Endometrium (tissue), 2 donors: ENCODE measurements at regions not wholly inside any gene's neighbourhood (a gene's known extent, or its start where the extent isn't known, plus 50 kb on each side); places are given as distances from the start of the nearest gene placed in this dataset.
"Not testable (repeated sequence)": the region's sequence is repeated elsewhere in the genome, so short reads cannot be mapped to it uniquely, and the experiment has no call there.

Experiments used
- FAIRE-seq: peaks from 2 replicates; lab custom pipeline; 2012; peaks lifted over from hg19 to GRCh38; lab: Jason Lieb, UNC
- donor health status: control.
- donor health status: control.

DNA sequence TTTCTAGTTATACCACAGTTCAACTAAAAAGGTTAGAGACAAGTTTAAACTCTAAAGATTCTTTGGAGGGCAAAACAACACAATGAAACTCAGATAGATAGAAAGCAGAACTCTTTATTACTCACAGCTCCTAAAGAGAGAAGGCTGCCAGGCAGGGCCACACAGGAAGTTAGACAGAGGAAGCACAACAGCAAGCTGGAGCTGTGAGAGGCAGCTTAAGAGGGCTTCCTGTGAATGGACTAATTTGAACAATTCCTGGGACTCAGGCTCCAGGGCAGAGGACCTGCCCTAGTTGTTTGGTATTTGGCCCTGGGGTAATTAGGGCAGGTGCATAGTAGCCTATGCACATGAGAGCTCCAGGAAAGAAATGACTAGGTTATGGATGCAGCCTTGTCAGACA, 803.6 kb downstream of the DIAPH3 start:
- FAIRE-seq: no peak

DNA sequence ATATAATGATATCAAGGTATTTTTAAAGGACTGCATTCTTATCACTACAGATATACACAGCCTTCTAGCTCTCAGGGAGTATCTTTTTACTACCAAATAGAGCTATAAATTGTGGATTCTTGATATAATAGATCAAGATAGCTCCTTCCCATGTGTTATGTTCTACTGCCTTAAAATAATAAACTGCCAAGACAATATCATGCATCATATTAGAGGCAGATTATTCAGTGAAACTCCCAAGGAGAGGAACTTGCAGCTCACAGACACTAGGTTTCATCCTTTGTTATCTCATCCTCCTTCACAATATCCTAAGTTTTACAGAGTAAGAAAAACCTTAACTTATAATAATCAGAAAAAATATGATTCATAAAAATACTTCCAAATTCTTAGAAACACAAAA, 802.8 kb downstream of the DIAPH3 start:
- FAIRE-seq: no peak

DNA sequence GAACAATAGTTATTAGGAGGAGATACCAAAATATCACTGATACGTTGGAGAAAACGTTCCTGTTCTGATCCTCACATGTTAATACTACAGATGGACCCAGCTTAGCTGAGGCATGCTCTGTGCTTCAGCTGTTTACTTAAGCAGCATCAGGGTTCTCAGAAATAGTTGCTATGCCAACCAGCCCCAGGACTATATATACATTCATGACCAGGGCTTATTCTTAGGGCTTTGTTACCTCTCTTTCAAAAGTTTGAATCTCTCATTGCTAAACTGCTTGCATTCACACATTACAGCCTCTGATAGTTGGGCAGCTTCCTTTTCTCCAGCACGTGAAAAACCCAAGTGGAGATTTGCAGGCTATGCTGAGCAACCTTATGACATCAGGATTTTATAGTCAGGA, 800.4 kb downstream of the DIAPH3 start:
- no peak for FAIRE-seq

DNA sequence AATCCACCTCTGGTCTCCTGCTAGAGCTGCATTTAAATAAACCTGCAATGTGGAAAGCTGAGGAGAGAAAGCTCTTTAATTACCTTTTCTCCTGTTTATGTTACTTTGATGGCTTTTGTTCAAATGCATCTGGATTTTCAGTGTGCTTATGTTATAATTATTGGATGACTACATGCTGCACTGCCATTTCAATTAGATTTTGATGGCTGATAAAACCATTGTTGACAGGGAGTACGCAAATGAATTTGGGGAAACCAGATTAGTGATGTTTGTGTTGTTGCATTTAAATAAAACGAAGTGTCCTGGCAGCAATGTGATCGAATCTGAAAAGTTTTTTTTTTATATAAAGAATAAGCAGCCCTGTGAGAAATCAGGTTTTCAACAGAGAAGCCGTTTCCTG, 799.8 kb downstream of the DIAPH3 start:
- FAIRE-seq: no peak

DNA sequence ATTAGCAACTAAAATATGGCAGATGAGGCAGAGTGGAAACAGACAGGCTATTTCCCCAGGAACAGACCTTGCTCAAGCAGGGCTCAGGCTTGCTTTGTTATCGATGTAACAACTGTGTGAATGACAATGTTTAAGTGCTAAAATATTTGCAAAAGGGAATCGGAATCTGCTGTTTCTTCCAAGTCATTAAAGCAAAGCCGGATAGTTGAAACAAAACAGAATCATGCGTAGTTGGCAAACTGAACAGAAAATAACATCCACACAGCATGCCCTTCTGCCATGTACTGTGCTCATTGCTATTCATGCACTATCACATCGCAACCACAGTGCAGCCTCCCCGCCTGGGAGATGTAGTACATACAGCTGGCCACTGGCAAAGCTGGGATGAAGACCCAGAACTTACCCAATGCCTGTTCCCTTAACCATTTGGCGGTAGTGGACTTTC, 799.1 kb downstream of the DIAPH3 start:
- FAIRE-seq: no peak

DNA sequence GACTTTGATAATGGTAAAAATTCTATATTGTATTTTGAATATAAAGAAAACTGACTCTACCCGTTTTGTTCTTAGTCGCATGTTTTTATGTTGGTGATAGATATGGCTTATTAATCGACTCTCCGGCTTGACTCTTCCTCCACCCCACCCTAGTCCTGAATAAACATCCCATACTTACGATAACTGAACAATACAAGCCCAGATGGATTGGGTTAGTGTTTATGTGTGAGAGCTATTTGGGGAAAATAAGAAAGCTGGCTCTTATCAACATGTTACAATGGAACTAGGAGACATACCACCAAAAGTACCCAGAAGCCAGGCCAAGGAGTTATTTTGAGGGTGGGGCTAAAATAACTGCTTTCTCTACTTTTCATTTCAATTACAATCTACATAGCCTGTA, 796.3 kb downstream of the DIAPH3 start:
- FAIRE-seq: no peak

DNA sequence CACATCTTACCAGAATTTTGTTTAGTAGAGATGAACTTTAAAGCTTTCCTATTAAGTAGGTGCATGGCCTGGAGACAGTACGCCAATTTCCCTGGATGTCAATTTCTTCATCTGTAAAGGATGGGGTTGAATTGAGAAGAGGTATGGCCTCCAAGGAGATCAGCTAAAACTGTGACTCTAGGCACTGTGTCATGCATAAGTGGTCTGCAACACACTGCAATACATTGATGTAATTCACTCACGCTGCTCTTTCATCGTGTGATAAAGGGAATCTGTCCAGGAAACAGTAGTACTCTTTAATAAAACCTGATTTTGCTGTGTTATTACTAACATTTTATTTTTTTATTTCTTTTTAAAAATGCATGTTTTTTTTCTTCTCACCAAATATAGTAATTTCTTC, 795.8 kb downstream of the DIAPH3 start:
- FAIRE-seq: no peak

DNA sequence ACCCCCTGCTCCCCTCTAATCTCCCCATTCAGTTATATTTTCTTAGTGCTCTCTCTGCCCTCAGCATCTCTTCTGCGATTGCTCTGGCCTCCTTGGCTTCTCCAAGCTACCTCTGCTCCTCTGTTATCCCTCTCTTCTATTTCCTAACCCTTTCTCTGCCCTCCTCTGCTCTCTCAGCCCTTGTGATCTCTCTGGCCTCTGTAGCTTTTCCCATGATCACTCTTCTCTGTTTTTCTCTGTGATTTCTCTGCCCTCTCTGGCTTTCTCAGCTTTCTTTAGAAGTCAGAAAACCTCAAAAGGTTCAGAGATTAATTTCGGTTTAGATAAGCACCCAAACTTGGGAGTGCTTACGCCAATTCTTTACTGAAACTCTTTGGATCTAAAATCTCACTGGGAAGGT, 795.0 kb downstream of the DIAPH3 start:
- FAIRE-seq: no peak

DNA sequence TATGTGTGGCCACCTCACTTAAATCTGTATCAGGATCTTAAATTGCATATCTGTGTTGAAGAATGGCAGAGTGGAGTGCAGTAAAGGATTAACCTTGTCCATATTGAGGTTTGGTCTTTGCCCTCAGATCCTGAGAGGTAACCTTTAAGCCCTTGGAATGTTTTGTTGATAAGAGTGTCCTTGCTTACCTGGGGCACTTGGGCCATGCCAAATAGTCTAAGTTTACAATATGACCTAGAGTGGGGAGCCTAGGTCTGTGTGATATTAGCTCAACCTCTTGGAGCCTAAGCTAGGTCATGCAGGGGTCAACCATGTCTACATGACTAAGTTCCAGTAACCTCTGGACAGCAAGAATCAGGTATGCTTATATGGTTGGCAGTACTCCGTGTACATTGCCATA, 792.5 kb downstream of the DIAPH3 start:
- FAIRE-seq: no peak

DNA sequence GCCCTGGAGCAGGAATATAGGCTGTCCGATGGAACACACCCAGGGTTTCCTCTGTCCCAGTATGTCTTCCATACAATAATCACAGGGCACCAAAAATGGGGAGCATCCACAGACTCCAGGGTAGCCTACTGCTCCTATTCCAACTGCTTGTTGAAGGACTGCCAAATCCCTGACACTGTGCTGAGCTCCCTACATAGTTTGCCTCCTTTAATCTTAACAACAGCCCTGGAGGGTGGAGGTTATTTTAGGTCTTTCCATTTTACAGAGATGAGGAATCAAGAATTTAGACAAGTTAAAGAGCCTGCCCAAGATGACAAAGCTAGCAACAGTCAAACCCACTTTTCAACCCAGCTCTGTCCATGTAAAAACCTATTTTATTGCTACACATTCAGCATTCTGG, 790.4 kb downstream of the DIAPH3 start:
- no peak for FAIRE-seq

DNA sequence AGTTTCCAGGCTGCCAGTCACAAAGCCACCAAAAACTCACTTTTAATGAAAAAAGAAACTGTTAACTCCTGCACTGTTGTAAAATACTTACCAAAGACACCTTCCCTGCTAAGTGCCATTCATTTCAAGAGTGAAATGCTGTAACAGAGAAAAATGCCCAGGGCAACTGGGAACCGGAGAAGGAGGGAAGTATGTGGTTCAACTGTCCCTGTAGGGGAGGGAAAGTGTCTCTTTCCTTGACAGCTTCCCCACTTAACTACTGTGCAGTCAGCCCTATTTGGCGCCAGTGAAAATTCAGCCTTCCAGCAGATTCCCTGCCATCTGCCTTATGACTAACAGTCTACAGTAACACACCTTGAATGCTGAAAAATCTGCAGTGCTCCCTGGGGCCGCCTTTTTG, 789.0 kb downstream of the DIAPH3 start:
- FAIRE-seq: no peak

DNA sequence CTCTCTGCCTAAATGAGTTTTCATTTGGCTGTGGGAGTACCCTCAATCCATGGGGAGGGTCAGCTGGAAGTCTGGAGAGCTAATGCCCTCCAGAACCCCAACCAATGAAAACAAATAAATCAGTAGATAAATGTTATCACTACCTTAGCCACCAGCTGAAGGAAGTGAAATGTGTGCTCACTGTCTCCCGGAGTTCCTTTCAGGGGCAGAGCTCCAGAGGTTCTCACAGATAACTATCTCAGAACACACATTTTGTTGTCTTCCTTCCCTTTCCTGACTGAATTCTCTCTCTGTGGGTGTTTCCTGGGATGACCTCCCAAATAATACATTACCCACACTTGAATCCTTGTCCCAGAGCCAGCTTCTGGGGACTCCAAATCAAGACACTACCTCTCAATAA, 779.6 kb downstream of the DIAPH3 start:
- no peak for FAIRE-seq

DNA sequence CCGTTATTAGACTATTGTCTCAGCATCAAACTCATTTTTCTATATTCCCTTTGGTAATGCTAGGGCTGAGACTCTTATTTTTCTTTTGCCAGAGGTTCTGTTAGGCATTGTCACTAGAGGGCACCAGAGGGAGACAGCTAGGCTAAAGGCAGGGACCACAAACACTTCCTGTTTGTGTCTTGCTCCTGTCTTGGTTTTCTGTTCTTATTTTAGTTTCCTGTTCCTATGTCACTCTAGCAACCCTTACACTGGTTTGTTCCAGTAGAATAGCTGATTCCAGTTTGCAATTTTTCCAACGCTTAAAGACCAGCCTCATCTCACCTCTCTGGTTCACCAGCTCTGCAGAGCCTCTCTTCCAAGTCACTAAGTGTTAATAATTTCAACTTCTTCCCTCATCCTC, 772.0 kb downstream of the DIAPH3 start:
- FAIRE-seq: peak; percentile 46

DNA sequence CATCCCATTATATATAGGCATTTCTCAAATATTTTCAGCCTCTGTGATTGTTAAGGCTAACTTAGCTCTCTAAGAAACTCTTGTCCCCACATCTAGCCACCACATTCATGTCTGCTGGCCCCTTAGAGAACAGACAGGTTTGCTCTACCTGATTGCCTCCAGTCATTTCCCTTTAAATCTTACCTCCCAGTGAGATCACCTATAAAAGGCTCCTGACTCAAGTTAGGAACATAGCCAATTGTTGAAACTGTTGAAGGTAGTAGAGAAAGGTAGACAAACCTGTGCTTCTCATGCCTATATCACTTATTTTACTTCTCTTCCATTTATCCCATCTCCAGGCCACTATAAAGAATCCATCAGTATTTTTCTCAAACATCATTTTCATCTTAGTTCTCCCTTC, 771.4 kb downstream of the DIAPH3 start:
- no peak for FAIRE-seq

DNA sequence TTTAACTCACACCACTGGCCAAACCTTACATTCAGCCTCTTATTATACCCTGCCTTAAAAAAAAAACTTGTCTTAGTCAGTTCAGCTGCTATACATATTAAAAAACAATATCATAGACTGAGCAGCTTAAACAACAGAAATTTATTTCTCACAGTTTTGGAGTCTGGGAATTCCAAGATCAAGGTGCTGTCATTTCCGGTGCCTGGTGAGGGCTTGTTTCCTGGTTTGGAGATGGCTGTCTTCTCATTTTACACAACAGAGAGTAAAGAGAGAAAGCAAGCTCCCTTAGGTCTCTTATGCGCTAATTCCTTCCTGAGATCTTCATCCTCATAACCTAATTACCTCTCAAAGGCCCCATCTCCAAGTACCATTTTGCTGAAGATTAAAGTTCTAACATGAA, 769.2 kb downstream of the DIAPH3 start:
- FAIRE-seq: no peak

DNA sequence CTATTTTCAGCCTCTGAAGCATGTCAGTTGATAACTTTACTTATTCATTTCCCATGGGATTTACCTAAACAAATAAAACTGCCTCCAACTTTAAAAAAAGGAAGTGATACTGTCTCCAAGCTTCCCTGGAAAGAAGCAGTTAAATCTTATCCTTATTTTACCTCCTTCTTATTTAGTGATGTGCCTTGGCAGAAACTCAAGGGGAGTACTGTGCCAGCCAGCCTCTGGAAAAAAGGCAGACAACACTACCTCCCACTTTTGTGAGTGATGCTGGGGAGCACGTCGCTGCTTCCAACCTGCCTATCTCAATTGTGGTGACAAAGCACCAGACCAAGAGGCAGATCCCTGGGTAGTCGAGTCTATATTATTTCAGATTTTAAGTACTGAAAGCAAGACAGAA, 765.6 kb downstream of the DIAPH3 start:
- no peak for FAIRE-seq

DNA sequence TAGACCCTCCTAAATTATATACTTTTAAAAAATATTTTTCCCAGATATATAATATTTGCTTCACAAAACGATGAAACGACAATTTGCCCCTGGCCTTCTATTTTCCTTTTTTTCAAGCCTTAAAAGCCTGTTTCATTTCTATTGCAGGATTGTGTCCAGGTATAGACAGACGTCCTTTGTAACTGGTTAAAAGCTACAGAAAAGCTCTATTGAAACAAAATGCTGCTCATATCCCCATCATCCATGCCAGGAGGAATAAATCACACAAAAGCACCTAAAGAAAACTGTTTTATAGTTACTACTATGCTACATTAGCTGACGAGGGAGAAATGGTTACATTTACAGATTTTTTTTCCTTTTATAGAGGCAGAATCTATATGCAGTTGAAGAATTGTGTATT, 765.1 kb downstream of the DIAPH3 start:
- no peak for FAIRE-seq

DNA sequence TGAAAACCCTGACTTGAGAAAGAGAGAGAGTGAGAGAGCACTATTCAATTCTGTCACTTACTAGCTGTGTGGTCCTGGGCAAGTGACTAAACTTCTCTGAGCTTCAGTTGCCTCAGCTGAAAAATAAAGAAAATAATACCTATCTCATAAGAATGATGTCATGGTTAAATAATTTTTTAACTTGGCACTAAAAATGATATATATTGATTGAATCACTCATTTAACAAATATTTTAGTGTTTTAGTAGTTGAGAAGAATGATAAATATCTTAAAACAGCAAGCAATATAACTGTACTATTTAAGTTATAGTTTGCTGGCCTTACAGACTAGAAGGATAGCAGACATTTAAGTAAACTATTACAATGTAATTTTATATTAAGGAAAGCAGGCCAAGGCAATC, 764.2 kb downstream of the DIAPH3 start:
- FAIRE-seq: no peak

DNA sequence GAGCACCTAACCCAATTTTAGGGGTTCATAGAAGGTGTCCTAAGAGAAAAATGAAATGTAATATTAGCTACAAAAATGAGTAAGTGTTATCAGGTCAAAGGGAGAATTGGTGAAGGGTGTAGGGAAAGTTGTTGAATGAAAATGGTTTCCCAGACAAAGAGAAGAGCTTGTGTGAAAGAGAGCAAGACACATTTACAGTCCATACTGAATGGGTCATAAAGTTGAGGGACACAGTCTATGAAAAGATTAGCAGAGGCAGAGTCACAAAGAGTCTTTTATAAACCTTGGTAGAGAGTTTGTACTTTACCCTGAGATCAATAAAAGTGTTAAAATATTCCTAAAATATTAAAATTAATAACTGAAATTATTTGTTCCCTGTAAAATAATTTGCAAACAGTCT, 759.4 kb downstream of the DIAPH3 start:
- no peak for FAIRE-seq

DNA sequence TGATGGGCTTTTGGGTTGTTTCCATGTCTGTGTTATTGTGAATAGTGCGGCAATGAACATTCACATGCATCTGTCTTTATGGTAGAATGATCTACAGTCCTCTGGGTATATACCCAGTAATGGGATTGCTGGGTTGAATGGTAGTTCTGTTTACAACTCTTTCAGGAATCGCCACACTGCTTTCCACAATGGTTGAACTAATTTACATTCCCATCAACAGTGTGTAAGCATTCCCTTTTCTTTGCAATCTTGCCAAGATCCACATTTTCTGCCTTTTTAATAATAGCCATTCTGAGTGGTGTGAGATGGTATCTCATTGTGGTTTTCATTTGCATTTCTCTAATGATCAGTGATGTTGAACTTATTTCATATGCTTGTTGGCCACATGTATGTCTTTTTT, 756.5 kb downstream of the DIAPH3 start:
- not testable (repeated sequence) for FAIRE-seq

DNA sequence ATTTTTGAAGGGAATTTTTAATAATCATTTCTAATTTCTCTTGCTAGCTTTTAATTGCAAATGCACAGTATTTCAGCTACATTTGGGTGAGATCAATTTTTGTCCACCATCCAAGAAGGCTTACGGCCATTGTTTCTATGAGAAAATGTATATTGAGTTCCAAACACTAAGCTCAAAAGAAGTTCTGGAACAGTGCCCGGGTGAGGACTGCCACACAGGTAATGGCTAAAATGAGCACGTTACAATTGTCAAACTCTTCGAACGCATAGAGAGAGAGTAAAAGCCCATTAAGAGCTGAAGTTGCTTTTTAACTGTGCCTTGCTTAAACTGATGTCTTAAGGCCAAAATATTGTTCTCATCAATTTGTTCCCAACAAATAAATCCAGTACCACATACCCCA, 755.0 kb downstream of the DIAPH3 start:
- no peak for FAIRE-seq

DNA sequence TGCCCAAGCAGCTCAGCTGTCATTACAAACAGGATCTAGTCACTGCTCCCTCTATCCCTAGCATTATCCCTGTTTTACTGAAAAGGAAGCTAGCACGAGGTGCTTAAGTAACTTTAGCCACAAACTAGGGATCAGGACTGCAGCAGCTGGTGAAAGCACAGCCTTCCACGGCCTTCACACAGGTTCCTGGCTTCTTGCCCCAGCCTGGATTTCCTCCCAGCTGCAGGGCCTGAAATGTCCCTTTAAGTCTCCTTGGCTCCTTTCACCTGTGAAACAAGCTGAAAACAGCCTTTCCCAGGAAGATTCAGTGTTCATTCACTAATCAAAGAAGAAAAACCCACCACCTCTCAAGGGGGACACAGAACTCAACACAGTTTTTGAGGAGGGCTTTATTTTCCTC, 754.5 kb downstream of the DIAPH3 start:
- no peak for FAIRE-seq

DNA sequence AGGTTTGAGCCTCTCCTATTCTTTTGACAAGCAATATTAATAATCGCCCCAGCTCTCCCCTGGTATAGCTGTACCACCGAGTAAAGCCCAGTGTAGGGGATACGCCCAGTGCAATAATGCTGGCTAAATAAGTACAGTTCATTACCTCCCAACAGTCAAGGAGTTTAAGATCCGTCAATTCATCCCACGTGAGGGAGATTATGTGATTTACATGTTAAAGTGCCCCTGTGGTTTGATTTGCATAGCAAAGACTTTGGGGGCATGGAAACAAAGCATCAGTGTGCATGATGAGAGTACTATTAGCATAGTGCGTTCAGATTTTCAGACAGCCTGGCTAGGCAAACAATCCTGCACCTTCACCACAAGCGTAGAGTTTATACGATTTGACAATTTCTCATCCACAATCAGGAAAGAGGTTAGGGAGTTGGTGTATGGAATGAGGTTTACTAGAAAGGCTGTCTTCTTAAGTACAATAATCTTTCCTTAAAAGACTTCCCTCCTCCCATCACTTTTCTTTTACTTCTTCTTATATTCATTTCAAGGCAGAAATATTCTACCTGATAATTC, 754.0 kb downstream of the DIAPH3 start:
- no peak for FAIRE-seq

DNA sequence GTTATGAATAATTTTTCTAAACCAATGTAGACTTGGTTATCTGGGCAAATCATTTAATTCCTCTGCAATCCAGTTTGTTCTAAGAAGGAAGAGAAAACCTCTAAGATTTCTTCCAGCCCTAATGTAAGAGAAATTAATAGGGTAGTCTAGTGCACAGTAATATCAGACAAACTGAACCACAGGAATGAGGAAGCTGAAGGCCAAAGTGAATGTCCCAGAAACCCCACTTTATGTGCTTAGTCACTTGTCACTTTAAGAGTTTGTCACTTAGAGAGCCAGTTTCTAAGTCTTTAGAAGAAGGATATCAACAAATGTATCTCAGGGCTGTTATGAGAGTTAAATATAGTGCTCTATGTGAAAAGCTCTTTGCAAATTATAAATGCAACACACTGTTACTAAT, 750.6 kb downstream of the DIAPH3 start:
- FAIRE-seq: no peak

DNA sequence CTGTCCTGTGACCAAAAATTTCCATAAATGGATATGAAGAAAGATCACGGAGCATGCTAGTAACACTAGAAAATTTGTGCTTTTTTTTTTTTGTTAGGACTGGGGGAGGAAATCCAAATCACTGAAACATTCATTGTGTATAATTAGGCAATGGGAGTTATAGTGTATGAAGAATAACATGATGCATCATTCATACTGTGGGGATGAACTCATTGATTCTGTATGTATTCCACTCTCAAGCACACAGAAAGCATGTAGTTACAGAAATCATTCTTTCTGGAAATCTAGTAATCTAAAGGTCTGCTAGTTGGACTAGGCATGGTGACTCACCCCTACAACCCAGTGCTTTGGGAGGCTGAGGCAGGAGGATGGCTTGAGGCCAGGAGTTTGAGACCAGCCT, 749.7 kb downstream of the DIAPH3 start:
- FAIRE-seq: no peak
